ENCODE measurements at regions not wholly inside any gene's neighbourhood (a gene's known extent, or its start where the extent isn't known, plus 50 kb on each side); places are given as distances from the start of the nearest gene placed in this dataset.
"Not testable (repeated sequence)": the region's sequence is repeated elsewhere in the genome, so short reads cannot be mapped to it uniquely, and the experiment has no call there.

DNA sequence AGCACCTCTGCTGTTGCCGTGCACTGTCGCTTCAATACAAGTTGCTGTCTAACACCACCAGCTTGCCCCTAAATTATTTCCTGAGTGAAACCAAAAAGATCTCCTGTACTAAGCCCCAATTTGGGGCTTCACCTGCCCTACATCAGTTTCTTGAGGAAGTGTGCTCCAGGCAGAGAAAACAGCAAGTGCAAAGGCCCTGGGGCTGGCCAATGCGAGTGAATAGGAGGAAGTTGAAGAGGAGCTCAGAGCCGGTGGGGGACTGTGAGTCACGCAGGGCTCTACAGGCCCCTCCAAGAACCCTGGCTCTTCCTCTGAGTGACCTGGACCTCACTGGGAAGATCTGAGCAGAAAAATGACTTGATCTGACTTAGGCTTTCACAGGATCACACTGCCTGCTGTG is 117.2 kb downstream of the IPO8 start:
- DNase-seq (ENCODE audit: low read depth) = no peak

DNA sequence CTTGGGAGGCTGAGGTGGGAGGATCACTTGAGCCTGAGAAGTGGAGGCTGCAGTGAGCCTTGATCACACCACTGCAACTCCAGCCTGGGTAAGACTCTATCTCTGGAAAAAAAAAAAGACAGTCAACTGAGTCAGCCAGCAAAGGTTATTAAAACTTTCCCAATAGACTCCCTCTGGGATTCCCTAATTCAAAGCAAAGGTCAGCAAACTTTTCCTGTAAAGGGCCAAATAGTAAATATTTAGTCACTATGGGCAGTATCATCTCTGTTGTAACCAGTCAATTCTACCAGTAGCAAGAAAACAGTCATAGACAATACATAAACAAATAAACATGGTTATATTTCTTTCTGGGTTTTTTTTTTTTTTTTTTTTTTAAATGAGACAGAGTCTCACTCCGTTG is 122.5 kb downstream of the IPO8 start:
- no peak for DNase-seq (ENCODE audit: low read depth)

DNA sequence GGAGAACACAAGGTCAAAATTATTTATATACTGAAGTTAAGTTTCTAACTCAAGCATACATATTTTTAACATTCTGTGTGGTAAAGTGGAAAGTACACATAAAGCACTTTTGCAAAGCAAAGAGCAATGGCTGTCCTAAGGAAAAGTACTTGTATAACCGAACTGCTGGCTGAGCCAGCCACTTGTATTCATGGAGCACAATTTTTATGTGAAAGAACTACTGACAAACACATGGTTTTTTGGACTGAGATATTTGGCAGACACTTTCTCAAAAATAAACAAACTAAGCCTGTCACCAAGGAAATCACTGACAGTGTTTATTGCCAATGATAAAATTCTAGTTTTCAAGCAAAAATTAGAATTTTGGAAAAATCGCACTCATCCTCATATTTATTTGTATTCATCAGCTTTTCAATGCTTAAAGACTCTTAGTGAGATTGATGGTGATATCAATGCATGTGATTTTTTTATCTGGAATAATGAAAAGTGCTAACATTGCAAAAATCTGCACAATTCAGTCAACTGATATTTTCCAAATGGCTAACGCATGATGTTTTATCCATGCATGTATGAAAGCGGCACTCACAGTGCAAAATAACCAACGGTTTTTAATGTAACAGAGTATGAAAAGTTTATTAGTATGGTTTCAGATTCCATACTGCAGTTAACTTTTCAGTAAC is 125.3 kb downstream of the IPO8 start:
- DNase-seq (ENCODE audit: low read depth) = no peak

DNA sequence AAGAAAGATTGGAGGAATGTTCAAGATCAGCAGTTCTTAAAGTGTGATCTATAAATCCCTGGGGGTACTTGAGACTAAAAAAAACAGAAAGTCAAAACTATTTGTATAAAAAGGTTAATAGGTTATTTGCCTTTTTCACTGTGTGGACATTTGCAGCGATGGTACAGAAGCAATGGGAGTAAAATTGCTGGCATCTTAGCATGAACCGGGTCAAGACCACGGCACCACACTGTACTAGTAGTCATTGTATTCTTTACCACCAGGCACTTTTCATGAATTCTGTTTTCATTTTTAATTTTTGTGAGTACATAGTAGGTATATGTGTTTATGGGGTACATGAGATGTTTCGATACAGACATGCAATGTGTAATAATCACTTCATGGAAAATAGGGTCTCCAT is 126.2 kb downstream of the IPO8 start:
- DNase-seq (ENCODE audit: low read depth) = no peak

DNA sequence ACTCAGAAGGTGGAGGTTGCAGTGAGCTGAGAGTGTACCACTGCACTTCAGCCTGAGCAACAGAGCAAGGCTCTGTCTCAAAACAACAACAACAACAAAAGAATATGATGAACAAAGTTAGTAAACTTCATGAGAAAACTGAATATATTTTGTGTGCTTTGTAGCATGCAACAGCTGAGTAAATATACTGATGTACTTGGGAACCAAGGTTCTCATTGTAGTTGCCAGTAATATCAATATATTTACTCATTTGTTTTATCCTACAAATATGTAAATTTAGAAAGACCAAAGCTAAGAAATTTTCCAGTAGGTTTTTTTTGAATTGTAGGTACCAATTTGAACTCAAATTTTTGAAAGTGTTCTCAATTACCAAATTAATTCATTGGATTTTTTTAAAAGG is 127.2 kb downstream of the IPO8 start:
- no peak for DNase-seq (ENCODE audit: low read depth)

DNA sequence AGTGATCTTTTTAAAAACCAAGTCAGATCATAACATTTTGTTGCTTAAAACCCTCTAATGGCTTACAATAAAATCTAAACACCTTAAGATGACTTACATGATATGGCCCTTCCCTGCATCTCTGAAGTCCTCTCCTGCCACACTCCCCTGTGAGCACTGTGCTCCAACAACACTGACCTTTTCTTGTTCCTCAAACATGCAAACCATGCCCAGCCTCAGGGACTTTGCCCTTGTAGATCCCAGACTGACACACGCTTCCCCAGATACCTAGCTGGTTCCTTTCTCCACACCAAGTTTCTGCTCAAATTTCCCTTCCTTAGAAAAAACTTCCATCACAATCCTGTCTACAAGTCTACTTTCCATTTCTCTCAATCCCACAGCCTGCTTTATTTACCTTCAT is 128.6 kb downstream of the IPO8 start:
- DNase-seq (ENCODE audit: low read depth) = no peak

DNA sequence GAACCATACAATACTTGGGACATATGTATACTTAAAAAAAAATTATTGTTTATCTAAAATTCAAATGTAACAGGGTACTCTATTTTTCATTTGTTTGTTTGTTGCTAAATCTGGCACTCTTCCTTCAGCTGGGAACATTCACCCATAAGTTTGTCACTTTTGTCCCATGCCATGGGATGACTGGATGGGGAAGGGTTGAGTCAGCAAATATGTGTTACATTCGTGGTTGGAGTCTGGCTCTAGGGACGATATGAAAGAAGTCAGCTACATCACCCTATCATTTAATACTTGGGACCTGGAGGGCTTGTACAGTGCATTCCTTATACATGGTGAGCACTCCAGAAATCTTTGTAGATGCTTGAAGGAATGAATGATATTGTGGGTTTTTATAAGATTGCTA is 131.3 kb downstream of the IPO8 start:
- DNase-seq (ENCODE audit: low read depth) = no peak

DNA sequence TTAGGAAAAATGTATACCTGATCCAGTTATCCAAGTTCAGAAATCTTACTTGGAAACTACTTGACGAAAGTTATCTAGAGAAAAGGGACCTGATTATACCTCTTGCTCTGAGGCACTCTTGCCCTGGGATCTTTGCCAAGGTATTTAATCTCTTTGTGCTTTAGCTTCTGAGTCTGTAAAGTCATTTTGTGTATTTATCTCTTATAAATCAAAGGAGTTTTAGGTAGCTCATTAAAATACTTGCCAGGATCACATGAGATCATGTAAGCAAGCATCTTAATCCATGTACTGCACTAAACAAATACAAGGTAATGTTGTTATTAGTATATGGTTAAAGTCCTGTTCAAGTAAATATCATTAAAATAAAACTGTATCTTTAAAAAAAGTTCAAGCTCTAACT is 147.5 kb downstream of the IPO8 start:
- no peak for DNase-seq (ENCODE audit: low read depth)

DNA sequence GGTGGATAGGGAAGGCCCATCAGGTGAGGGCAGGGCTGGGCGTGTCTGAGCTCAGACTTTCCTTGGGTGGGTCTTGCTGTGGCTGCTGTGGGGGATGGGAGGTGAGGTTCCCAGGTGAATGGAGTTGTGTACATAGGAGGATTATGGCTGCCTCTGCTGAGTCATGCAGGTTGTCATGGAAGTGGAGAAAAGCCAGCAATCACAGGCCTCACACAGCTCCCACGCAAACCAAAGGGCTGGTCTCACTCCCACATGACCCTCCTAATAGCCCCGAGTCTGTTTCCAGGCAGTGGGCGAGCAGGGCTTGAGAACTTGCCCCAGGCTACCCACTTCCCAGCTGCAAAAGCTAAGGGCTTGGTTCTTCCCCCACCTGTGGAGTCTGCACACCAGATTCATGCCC is 149.5 kb downstream of the IPO8 start:
- DNase-seq (ENCODE audit: low read depth) = peak; percentile 2

DNA sequence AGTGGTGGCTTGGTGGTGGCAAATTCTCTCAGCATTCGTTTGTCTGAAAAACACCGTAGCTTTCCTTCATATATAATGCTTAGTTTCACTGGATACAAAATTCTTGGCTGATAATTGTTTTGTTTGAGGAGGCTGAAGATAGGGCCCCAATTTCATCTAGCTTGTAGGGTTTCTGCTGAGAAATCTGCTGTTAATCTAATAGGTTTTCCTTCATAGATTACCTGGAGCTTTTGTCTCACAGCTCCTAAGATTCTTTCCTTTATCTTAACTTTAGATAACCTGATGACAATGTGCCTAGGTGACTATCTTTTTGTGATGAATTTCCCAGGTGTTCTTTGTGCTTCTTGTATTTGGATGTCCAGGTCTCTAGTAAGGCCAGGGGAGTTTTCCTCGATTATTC is 151.0 kb downstream of the IPO8 start:
- not testable (repeated sequence) for DNase-seq (ENCODE audit: low read depth)

DNA sequence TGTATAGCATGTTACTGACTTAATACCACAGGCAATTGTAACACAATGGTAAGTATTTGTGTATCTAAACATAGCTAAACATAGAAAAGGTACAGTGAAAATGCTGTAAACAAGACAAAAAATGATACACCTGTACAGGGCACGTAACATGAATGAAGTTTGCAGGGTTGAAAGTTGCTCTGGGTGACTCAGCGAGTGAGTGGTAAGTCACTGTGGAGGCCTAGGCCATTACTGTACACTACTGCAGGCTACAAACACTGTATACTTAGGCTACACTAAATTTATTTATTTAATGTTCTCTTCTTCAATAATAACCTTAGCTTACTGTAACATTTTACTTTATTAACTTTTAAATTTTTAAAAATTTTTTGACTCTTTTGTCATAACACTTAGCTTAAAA is 158.4 kb downstream of the IPO8 start:
- no peak for DNase-seq (ENCODE audit: low read depth)

DNA sequence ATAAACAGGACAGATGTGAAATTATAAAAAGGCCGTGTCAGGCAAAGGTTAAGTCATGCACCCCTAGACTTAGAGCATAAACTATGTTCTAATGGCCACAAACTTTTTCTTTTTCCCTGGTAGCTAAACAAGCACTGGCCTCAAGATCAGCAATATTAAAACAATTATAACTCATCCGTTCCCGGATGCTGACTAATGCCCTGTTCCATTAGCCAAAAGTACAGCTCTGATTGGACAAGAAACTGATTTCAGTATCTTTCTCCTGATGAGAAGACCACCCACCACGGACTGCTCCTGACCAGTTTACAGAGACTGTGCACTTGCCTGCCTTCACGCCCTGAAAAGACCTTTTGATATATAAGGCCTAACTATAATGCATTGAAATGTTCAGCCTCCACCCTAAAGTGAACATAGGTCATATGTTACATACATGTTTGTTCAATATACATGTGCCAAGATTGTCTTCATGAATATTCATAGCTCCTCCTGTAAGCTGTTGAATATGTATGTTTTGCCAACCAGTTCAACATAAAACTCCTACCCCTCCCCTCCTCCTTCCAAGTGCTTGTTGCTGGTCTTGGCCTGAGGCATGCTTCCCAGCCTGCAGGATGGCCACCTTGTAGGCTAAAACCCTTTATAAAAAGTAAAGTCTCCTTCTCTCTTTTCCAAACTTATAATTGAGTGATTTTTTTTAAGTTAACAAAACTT is 162.0 kb downstream of the IPO8 start:
- DNase-seq (ENCODE audit: low read depth) = no peak

DNA sequence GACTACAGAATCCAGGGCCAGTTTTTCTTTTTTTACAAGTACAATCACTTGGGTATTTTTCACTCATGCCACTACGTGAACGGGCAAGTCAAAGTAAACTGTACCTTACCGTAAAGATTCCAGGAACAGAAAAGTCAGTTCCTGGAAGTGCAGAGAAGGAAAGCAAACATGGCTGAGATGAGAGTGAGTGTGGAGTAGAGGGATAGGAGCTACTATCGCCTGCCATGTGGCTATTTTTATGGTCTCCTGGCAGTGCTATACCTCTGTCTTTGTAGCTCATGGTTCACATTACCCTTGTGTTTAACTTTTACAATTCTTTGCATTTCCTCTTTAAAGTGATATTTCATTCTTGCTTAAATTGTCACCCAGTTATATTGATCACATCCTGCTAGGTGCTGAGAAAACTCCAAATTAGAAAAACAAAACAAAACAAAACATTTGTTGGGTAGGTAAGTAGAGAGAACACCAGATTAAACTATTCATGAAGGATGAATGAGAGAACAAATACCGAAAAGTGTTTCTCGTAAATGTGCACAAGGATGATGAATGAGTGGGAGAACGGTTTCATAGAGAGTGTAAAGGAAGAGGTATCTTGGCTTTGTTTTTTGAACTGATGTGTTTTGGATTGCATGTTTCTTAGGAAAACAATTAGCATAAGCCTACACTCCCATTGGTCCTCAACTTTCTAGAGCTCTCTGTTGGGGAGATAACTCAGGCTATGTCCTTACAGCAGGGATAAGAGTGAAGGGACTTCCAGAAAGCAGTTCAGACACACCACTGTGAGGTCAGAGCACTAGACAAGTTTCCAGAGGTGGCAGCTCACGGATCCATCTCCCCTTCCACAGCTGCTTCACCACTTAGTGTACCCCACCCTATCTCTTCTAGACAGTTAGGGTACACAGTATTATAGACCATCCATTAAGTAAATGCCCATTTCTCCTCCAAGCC is 163.7 kb downstream of the IPO8 start:
- DNase-seq (ENCODE audit: low read depth) = no peak

DNA sequence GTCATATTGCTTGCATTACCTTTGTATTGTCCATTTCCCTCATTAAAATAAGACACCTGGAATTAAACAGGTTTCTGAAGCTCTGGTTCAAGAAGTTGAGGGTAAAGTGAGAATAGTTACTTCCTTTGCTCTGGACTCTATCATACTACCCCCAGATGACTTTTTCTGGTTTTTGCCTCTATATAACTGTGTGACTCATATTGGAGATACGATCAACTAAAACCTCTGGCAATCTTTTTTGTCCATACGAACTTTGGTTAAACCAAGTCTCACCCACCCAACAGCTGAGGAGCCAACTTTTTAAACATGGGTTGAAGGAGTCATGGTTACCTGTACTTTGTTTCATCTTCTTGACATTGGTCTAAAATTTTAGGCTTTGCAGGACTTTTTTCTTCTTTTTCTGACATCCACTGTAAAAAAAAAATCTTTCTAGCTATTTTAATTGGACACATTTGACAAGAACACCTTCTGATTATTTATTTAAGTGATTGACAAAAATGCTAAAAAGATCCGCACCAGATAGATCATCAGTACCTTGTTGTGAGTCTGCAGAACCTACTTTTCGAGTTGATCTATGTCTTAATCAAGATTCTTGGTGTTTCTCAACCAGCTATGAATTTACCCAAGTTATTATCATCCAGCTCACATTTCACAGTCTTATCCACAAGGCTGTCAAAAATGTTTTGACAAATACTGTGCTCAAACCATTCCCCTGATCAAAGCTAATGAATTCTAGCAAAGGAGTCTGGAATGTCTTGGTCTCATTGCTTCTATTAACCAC is 166.0 kb downstream of the IPO8 start:
- DNase-seq (ENCODE audit: low read depth) = no peak

DNA sequence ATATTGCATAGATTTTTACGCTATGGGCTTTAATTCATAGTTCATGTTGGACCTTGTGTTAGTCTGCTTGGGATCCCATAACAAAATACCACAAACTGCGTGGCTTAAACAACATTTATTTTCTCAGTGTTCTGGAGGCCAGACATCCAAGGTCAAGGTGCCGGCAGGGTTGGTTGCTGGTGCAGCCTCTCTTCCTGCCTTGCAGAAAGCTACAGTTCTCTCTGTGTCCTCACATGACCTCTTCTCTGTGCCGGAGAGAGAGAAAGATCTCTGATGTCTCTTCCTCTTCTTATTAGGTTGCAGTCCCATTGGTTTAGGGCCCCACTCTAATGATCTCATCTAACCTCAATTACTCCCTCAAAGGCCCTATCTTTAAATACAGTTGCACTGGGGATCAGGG is 170.5 kb downstream of the IPO8 start:
- no peak for DNase-seq (ENCODE audit: low read depth)

DNA sequence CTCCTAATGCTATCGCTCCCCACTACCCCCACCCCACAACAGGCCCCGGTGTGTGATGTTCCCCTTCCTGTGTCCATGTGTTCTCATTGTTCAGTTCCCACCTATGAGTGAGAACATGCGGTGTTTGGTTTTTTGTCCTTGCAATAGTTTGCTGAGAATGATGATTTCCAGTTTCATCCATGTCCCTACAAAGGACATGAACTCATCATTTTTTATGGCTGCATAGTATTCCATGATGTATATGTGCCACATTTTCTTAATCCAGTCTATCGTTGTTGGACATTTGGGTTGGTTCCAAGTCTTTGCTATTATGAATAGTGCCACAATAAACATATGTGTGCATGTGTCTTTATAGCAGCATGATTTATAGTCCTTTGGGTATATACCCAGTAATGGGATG is 175.4 kb downstream of the IPO8 start:
- DNase-seq (ENCODE audit: low read depth) = not testable (repeated sequence)

DNA sequence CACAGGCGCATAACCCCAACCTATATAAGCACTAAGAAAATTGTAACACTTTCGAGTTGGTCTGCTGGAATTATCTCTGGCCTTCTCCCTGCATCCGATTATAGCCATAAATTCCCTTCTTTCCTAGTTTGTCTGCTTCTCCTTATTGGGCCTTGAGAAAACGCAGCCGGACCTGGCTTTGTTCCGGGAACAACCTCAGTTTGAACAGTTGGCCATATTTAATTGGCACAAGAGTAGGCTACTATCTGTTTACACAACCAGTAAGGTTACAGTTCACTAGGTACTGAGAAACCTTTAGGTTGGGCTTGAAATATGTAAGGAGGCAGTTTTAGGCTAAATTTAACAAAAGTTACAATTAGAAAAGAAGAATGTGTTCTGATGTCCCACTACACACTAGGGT is 176.1 kb downstream of the IPO8 start:
- no peak for DNase-seq (ENCODE audit: low read depth)

DNA sequence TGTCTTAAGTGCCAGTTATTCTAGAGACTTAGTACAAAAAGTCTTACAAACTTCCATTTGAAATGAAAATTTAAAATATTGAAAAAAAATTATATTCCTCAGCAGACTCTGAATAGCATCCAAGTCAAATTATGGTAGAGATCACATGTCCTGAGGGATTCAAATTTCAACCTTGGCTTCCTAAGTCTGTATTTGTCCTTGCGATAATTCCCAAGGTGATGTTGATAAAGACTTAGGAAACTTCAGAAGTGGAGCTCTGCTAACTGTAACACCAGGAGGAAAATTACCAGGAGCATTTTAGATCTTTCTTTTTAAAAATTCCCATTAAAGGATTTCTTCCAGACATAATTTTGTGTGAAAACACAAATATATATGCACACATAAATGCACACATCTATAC is 178.3 kb downstream of the IPO8 start:
- DNase-seq (ENCODE audit: low read depth) = no peak

DNA sequence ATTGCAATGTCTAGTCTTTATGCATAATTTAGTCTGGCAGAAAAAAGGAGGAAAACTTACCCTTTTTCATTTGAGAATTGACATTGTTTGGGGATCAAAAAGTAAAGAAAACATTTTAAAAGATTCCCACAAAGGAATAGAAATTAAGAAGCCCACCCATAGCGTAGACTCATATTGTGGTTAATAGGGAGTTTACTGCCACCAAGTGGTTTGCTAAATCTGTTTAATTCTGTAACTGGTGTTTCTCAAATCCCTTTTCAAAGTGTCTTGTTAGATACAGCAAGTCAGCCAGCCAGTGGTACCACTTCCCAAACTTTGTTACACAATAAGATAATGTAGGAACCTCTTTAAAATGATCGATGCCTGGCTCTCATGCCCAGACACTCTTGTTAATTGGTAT is 180.3 kb downstream of the IPO8 start:
- DNase-seq (ENCODE audit: low read depth) = no peak

DNA sequence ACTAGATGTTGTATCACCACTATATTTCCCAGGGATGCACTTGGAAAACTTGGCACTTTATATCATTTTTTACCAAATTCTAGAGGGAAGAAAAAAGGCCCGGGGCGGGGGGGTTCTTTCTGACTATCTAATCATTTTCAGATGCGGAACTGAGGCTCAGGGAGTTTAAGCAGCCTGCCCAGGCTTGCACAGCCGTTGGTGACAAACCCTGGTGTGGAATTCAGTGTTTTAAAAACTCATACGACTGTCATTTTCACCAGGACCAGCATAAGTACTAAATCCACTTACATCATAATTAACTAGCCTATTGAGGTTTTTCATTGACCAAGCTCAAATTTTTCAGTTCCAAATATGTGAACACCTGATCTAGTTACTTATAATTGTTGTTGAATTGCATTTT is 181.0 kb downstream of the IPO8 start:
- no peak for DNase-seq (ENCODE audit: low read depth)

DNA sequence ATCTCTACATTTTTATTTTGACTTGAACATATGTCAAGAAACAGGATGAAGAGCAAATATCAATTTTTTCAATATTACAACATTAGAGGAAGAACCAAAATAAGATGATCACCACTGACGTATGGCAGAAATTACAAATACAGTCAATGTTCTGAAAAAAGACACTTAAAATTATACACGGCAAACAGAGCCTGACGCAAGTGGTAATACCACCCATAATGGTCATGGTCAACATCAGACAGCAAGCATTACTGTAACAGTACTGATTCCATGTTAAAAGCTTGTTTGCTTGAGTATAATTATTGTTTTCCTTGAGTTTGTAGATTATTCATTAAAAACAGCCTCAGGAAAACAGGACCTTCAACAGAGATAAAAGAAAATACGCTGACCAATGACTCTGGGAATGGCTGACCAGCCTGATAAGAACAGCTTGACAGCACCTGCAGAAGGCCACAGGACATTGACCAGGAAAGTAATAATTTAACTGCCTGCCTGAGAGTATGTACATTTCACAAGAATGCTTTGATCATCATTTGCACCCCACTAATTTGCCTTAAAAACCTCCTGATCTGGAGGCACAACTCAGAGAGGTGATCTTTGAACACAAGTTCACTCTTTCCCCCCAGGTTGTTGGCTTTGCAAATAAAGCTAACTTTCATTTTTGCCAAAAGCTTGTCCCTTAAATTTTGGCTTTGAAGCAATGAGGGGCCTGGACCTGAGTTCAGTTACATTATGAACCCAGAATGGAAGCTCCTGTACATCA is 187.3 kb downstream of the IPO8 start:
- DNase-seq (ENCODE audit: low read depth) = no peak
